ENCODE measurements at regions not wholly inside any gene's neighbourhood (a gene's known extent, or its start where the extent isn't known, plus 50 kb on each side); places are given as distances from the start of the nearest gene placed in this dataset.
"Not testable (repeated sequence)": the region's sequence is repeated elsewhere in the genome, so short reads cannot be mapped to it uniquely, and the experiment has no call there.

- H3K4me1 ChIP-seq (ENCODE audit: control insufficient read depth in 1 of 2, low read depth in 2 of 2) = no peaks in the 10 kb centered on the region
- TF ChIP-seq CTCF (IDR thresholded peaks at IDR 0.05) = no peak
- no peaks in the 10 kb centered on the region for H3K27me3 ChIP-seq (replicated peaks; ENCODE audit: insufficient read depth)
- no peaks in the 10 kb centered on the region for H3K36me3 ChIP-seq
- H3K4me3 ChIP-seq = no peak overlapping the region
- H3K9me3 ChIP-seq = no peaks in the 10 kb centered on the region
- DNase-seq (ENCODE audit: low spot score) (no peak), ATAC-seq (ENCODE audit: insufficient number of reproducible peaks, low FRiP score, low read depth) (no peak)
- no peak overlapping the region for H3K27ac ChIP-seq
Measured at GRCh38 chr11:46207270-46207669, 70.2 kb upstream of the CREB3L1 start.

- H3K4me3 ChIP-seq; H3K27ac ChIP-seq; H3K4me1 ChIP-seq (ENCODE audit: control insufficient read depth in 1 of 2, low read depth in 2 of 2); H3K36me3 ChIP-seq; H3K27me3 ChIP-seq (replicated peaks; ENCODE audit: insufficient read depth); ATAC-seq (ENCODE audit: insufficient number of reproducible peaks, low FRiP score, low read depth); DNase-seq (ENCODE audit: low spot score); H3K9me3 ChIP-seq: not testable (repeated sequence)
Measured at GRCh38 chr11:46204415-46204814, 73.0 kb upstream of the CREB3L1 start.

GRCh38 chr11:46203746-46204145, 73.7 kb upstream of the CREB3L1 start:
- DNase-seq (ENCODE audit: low spot score) = no peak
- ATAC-seq (ENCODE audit: insufficient number of reproducible peaks, low FRiP score, low read depth) = no peak
- no peaks in the 10 kb centered on the region for H3K9me3 ChIP-seq
- H3K36me3 ChIP-seq = no peaks in the 10 kb centered on the region
- H3K4me1 ChIP-seq (ENCODE audit: control insufficient read depth in 1 of 2, low read depth in 2 of 2) = no peaks in the 10 kb centered on the region
- no peak for TF ChIP-seq CTCF (IDR thresholded peaks at IDR 0.05)
- H3K27ac ChIP-seq = no peak overlapping the region
- no peaks in the 10 kb centered on the region for H3K27me3 ChIP-seq (replicated peaks; ENCODE audit: insufficient read depth)
- no peak overlapping the region for H3K4me3 ChIP-seq

GRCh38 chr11:46202696-46203391, 74.6 kb upstream of the CREB3L1 start:
- no peaks in the 10 kb centered on the region for H3K36me3 ChIP-seq
- H3K27ac ChIP-seq = no peak overlapping the region
- ATAC-seq (ENCODE audit: insufficient number of reproducible peaks, low FRiP score, low read depth) (no peak), DNase-seq (ENCODE audit: low spot score) (no peak)
- TF ChIP-seq CTCF (IDR thresholded peaks at IDR 0.05) = no peak
- H3K9me3 ChIP-seq = no peaks in the 10 kb centered on the region
- H3K4me1 ChIP-seq (ENCODE audit: control insufficient read depth in 1 of 2, low read depth in 2 of 2) = no peaks in the 10 kb centered on the region
- no peak overlapping the region for H3K4me3 ChIP-seq
- no peaks in the 10 kb centered on the region for H3K27me3 ChIP-seq (replicated peaks; ENCODE audit: insufficient read depth)

- Histone ChIP-seq H3K27me3 (replicated peaks; ENCODE audit: insufficient read depth) (no peaks in the 10 kb centered on the region), H3K9me3 (no peaks in the 10 kb centered on the region), H3K36me3 (no peaks in the 10 kb centered on the region), H3K4me3 (no peak overlapping the region), H3K27ac (no peak overlapping the region), H3K4me1 (ENCODE audit: control insufficient read depth in 1 of 2, low read depth in 2 of 2) (no peaks in the 10 kb centered on the region)
- ATAC-seq (ENCODE audit: insufficient number of reproducible peaks, low FRiP score, low read depth) = no peak
- no peak for DNase-seq (ENCODE audit: low spot score)
- no peak for TF ChIP-seq CTCF (IDR thresholded peaks at IDR 0.05)
Measured at GRCh38 chr11:46202149-46202548, 75.3 kb upstream of the CREB3L1 start.
